ENCODE measurements at regions not wholly inside any gene's neighbourhood (a gene's known extent, or its start where the extent isn't known, plus 50 kb on each side); places are given as distances from the start of the nearest gene placed in this dataset.
"Not testable (repeated sequence)": the region's sequence is repeated elsewhere in the genome, so short reads cannot be mapped to it uniquely, and the experiment has no call there.

DNA sequence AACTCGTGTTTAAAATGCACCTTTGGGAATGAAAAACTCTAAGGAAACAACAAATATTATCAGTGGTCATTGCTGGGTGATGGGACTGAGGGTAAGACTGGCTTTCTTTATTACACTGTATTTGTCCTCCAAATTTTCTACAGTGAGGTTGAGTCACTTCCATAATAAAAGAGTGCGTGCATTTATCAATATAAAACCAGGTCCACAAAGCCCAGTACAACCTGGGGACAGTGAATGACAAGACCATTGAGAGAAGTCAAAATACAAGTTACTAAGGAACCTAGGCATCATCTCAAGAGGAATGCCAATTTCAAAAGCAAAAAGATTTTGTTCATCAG is 76.4 kb downstream of the MAGED4 start:
- DNase-seq: no peak

DNA sequence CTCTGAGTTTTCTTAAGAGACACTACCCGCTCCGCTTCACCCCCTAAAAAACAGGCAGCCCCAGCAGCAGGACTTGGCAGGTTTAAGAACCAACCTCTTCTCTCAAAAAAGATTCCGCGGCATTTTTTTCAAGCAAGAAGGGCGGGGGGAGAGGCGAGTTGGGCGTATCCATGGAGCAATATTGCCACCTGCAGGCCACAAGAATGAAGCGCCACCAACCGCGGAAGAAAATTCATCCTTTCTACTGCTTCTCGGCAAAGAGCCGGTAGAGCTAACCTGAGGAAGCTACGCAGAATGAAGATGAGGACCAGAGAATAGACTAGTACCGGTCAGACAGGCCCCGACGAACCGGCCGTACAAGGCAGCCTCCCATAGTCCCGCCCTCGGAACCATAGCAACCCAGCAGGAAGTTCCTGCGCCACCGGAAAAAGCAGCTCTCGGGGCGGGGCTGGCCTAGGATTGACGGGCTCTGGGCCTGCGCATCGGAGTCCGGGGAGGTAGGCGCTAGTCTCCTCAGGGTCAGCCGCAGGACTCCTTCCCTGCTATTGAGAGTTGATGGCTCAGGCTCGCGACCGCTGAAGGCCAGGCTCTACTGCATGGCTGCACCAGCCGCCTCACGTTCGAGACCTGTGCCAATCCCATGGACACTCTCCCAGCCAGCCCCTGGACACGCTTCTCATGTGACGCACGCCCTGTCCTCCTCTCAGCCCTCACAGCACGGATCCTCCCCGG is 76.9 kb downstream of the MAGED4 start:
- peak; percentile 89 to 90 for DNase-seq

DNA sequence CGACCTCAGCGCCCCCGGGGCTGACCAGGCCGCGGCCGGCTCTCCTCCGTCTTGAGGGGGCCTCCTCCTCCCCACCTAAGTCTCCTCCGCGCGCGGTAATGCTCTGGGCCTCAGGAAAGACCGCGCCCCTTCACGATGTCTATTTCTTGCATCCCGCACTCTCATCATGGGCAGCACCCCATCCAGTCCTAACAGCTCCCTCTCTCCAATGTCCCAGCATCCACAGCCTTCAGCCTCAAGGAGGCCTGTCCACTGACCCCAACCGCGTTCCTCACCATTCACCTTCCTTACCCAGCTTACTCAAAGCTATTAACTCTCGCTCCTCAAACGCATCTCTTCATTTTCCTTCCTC is 77.5 kb downstream of the MAGED4 start:
- DNase-seq: peak in 1 of 2 experiments; percentile 24

DNA sequence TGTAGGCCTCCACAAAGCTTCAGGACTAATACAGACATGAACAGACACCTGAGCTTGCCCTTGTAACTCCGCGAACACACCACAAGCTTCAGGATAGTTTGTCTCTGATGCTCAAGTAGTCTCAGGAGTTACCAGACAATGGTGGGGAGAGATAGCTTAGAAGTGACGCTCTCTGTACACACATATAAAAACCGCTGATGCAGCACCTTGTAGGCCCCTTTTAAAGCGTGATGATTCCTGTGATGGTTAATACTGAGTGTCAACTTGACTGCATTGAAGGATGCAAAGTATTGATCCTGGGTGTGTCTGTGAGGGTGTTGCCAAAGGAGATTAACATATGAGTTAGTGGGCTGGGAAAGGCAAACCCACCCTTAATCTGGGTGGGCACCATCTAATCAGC is 78.7 kb downstream of the MAGED4 start:
- DNase-seq: no peak

DNA sequence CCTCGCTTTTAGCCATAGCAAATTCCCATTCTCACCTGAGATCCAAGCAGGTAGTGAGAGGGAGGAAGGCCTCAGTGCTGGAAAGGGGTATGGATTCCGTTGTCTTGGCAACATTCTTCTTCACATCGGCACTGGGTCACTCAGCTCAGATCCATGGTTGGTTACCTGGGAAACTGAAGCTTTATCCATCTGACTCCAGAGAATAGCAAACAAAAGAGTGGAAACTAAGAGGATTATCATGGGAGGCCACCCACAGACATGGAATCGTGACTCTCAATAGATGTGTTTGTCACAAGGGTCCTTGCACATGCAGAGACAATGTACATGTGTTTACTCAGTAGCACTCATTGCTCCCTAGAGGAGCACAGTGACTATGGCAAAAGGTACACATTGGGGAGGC is 81.0 kb downstream of the MAGED4 start:
- DNase-seq: no peak

DNA sequence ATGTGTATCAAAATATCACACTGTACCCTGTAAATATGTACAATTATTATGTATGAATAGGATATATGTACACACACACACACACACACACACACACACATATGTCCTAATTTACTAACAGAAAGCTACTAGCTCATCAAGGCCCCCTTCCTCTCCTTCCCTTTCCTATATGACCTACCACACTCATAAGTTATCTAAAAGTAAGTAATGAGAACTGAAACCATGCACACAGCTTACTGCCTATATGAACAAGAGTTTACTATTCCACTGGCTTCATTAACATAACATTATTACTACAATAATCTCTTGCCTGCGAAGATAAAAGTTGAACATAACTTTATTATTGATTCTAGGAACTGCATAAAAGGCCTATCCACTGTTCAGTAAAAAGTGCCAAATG is 83.8 kb downstream of the MAGED4 start:
- DNase-seq: not testable (repeated sequence)

DNA sequence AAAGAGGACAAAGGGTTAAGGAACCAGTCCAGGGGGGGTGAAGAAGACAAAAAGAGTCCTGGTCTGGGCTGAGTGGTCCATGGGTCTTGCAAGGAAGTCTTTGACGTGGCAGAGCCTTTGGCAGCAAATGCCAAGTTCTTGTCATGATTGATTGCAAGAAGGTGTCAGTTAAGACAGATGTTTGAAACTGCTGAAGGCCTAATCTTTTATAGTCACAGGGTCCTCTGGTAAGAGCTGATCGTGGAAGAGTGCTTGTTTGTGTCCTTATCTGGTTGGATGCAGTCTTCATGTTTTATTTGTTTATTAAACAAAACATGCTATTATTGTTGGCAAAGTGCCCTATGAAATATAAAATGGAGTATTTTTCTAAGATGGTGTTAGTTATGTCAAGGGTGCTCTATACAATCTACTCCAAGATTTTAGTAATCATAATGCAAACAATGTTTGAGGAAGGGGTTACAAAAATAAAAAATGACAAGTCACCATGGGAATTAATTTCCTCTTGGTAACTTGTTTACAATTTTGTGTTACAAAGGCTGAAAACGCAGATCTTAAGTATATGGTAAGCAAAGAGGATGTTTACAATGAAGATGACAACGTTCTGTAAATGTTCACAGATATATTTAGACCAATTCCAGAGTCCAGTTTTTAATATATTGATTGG is 85.9 kb downstream of the MAGED4 start:
- DNase-seq: no peak

DNA sequence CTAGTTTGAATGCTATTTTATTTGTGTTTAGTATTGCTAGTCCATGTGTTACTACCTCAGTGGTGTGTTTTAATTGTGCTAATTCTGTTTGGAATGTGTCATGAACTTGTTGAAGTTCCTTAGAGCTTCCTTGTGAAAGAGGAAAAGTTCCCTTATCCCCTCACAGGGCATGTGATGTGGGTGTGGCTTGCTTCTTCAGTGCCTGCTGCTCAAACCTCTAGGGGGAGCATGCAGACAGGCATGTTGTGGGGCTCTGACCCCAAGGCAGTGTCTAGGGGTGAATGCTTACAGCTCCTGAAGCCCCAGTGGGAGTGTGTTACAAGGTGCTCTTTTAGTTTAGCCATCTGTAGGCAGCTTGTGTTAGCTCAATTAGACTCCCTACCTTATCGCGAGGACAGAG is 86.5 kb downstream of the MAGED4 start:
- peak in 1 of 2 experiments; percentile 14 for DNase-seq

DNA sequence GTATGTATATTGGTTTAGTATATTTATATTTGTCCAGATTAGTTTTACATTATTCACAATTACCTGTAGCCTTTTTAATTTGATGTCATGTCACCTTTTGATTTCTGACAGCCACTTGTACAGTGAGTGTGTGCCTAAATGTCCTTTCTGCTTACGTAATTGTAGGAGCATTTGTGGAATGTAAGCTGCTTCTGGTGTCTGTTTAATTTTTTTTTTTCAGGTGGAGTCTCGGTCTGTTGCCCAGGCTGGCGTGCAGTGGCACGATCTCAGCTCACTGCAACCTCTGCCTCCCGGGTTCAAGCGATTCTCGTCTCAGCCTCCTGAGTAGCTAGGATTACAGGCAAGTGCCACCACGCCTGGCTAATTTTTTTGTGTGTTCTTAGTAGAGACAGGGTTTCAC is 91.2 kb upstream of the XAGE2 start:
- no peak for DNase-seq

DNA sequence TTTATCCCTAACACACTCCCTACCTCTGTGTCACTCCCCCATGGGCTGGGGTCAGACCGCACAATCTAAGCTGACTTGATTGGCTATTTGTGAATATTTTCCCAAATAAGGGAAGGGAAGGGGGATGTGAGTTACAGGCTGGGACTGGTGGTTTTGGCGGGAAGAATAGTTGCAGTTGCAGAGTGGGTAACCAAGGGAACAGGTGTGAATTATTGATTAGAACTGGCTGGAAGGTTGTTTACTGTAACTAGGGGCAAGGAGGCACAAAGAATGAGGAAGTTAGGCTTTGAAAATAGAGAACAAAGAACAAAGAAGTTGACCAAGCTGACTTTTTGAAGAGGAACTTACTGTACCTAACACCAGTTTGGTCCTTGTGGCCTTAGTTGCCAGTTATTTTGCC is 88.0 kb upstream of the XAGE2 start:
- no peak for DNase-seq

DNA sequence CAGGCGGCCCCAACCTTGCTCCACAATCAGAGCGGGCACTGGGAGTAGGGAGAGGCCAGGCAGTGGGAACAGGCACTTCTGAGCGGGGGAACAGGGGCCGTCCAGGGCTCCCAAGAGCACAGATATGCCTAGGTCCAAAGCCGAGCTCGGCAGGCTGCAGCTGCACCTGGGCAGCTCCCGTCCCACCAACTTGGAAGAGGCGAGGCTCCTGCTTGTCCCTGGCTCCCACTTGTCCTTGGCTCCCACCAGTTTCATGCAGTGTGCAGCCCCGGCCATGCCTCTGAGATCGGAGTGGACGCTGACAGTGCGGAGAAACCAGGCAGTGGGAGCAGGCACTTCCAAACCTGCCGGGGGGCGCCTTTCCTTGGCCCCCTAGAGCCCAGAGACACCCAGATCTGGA is 84.0 kb upstream of the XAGE2 start:
- DNase-seq: no peak

DNA sequence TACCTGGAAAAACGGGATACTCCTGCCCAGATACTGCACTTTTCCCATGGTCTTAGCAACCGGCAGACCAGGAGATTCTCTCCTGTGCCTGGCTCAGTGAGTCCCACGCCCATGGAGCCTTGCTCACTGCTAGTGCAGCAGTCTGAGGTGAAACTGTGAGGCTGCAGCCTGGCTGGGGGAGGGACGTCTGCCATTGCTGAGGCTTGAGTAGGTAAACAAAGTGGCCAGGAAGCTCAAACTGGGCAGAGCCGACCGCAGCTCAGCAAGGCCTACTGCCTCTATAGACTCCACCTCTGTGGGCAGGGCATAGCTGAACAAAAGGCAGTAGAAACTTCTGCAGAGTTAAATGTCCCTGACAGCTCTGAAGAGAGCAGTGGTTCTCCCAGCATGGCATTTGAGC is 69.9 kb upstream of the XAGE2 start:
- DNase-seq: not testable (repeated sequence)

DNA sequence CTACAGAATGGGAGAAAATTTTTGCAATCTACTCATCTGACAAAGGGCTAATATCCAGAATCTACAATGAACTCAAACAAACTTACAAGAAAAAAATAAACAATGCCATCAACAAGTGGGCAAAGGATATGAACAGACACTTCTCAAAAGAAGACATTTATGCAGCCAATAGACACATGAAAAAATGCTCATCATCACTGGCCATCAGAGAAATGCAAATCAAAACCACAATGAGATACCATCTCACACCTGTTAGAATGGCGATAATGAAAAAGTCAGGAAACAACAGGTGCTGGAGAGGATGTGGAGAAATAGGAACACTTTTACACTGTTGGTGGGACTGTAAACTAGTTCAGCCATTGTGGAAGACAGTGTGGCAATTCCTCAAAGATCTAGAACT is 60.3 kb upstream of the XAGE2 start:
- DNase-seq: not testable (repeated sequence)
